GM12874 (cell line): ENCODE measurements at regions not wholly inside any gene's neighbourhood (a gene's known extent, or its start where the extent isn't known, plus 50 kb on each side); places are given as distances from the start of the nearest gene placed in this dataset.

Source experiments
- CTCF ChIP-seq: IDR thresholded peaks from 2 replicates; pipeline ENCODE4 v1.5.1; 2011; ENCODE audit warnings: low read depth, mild to moderate bottlenecking, control low read depth, low read length, moderate library complexity; ENCODE audit not compliant: insufficient read depth

GRCh38 chr7:32428546-32428945 is 61.6 kb downstream of the LSM5 start:
- no peak for TF ChIP-seq CTCF

GRCh38 chr7:32427769-32428291 is 62.4 kb downstream of the LSM5 start:
- TF ChIP-seq CTCF: 0 out of 2 replicates have a peak, but pooled peaks have one; percentile 26

- no peak for TF ChIP-seq CTCF
These were observed 73.3 kb downstream of the LSM5 start for GRCh38 chr7:32416846-32417245.

GRCh38 chr7:32415936-32416335 is 74.2 kb downstream of the LSM5 start:
- TF ChIP-seq CTCF: no peak

GRCh38 chr7:32415519-32415918 is 74.7 kb downstream of the LSM5 start:
- no peak for TF ChIP-seq CTCF

GRCh38 chr7:32412471-32412870 is 77.7 kb downstream of the LSM5 start:
- TF ChIP-seq CTCF: no peak

- TF ChIP-seq CTCF: no peak
These were observed 79.6 kb downstream of the LSM5 start for GRCh38 chr7:32410545-32410944.
